ENCODE measurements at regions not wholly inside any gene's neighbourhood (a gene's known extent, or its start where the extent isn't known, plus 50 kb on each side); places are given as distances from the start of the nearest gene placed in this dataset.

DNA sequence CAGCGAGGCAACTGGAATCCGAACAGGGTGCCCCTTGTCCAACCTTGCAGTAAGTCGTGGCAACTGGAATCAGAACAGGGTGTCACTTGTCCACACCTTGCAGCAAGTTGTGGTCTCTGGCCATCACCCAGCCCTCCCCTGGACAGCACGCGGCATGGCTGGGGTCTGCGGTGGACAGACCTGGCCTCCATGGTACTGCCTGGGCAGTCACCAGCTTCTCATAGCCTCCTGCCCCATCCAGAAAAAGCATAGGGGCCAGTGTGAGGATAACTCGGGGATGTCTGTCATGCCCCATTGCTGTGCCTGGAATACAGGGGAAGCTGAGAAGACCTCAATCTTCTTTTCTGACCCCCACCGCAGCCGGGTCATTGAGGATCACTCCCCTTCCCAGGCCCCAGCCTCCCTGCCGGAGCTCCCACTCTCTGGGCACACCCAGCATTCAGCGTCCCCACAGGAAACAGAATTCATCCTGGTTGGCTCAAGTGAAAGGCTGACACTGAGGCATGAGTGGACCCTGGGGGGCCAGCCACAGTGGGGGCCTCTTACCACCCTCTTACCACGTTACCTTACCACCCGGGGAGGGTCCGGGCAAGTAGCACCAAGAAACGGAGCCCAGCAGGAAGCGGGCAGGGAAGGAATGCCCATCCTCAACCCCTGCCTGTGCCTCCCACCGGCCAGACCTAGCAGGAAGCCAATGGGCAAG is 68.0 kb upstream of the RAB6C start:
- no peak for TF ChIP-seq CTCF (IDR thresholded peaks at IDR 0.05)
- TF ChIP-seq POLR2A (IDR thresholded peaks at IDR 0.05), result no peak

Measured in Peyer's patch (tissue), 4 donors.